ENCODE measurements at regions not wholly inside any gene's neighbourhood (a gene's known extent, or its start where the extent isn't known, plus 50 kb on each side); places are given as distances from the start of the nearest gene placed in this dataset.

GRCh38 chr13:72004246-72004645, 137.2 kb upstream of the DACH1 start:
- Histone ChIP-seq H3K27ac (ENCODE audit: poor library complexity, severe bottlenecking) (no peak overlapping the region), H3K27me3 (ENCODE audit: insufficient read depth, poor library complexity, severe bottlenecking) (no peaks in the 10 kb centered on the region), H3K4me1 (ENCODE audit: insufficient read depth, poor library complexity, severe bottlenecking) (no peaks in the 10 kb centered on the region), H3K36me3 (ENCODE audit: low read depth) (no peaks in the 10 kb centered on the region), H3K9me3 (ENCODE audit: severe bottlenecking) (no peaks in the 10 kb centered on the region), H3K4me3 (ENCODE audit: severe bottlenecking) (no peak overlapping the region)
- DNase-seq (ENCODE audit: low spot score): no peak
- TF ChIP-seq, protein P1, sequence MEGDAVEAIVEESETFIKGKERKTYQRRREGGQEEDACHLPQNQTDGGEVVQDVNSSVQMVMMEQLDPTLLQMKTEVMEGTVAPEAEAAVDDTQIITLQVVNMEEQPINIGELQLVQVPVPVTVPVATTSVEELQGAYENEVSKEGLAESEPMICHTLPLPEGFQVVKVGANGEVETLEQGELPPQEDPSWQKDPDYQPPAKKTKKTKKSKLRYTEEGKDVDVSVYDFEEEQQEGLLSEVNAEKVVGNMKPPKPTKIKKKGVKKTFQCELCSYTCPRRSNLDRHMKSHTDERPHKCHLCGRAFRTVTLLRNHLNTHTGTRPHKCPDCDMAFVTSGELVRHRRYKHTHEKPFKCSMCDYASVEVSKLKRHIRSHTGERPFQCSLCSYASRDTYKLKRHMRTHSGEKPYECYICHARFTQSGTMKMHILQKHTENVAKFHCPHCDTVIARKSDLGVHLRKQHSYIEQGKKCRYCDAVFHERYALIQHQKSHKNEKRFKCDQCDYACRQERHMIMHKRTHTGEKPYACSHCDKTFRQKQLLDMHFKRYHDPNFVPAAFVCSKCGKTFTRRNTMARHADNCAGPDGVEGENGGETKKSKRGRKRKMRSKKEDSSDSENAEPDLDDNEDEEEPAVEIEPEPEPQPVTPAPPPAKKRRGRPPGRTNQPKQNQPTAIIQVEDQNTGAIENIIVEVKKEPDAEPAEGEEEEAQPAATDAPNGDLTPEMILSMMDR (IDR thresholded peaks at IDR 0.05; ENCODE audit: poor library complexity, severe bottlenecking): no peak
- no peak for ATAC-seq (ENCODE audit: low read depth)

- no peak overlapping the region for H3K4me3 ChIP-seq (ENCODE audit: severe bottlenecking)
- H3K27ac ChIP-seq (ENCODE audit: poor library complexity, severe bottlenecking): no peak overlapping the region
- H3K36me3 ChIP-seq (ENCODE audit: low read depth): no peaks in the 10 kb centered on the region
- ATAC-seq (ENCODE audit: low read depth): no peak
- DNase-seq (ENCODE audit: low spot score): no peak
- no peaks in the 10 kb centered on the region for H3K4me1 ChIP-seq (ENCODE audit: insufficient read depth, poor library complexity, severe bottlenecking)
- no peaks in the 10 kb centered on the region for H3K9me3 ChIP-seq (ENCODE audit: severe bottlenecking)
- H3K27me3 ChIP-seq (ENCODE audit: insufficient read depth, poor library complexity, severe bottlenecking): no peaks in the 10 kb centered on the region
- TF ChIP-seq, protein P1 (IDR thresholded peaks at IDR 0.05; ENCODE audit: poor library complexity, severe bottlenecking): no peak
Observed at GRCh38 chr13:71998223-71998622, 131.2 kb upstream of the DACH1 start.

- Histone ChIP-seq H3K4me1 (ENCODE audit: insufficient read depth, poor library complexity, severe bottlenecking) (no peaks in the 10 kb centered on the region), H3K27me3 (ENCODE audit: insufficient read depth, poor library complexity, severe bottlenecking) (no peaks in the 10 kb centered on the region), H3K9me3 (ENCODE audit: severe bottlenecking) (no peaks in the 10 kb centered on the region), H3K36me3 (ENCODE audit: low read depth) (no peaks in the 10 kb centered on the region), H3K4me3 (ENCODE audit: severe bottlenecking) (no peak overlapping the region), H3K27ac (ENCODE audit: poor library complexity, severe bottlenecking) (no peak overlapping the region)
- ATAC-seq (ENCODE audit: low read depth) (peak; percentile 41; the same call in 1 of the 3 replicates), DNase-seq (ENCODE audit: low spot score) (no peak)
- TF ChIP-seq, protein P1 (IDR thresholded peaks at IDR 0.05; ENCODE audit: poor library complexity, severe bottlenecking): peak; percentile 28
Observed at GRCh38 chr13:71979616-71980015, 112.6 kb upstream of the DACH1 start.

DNA sequence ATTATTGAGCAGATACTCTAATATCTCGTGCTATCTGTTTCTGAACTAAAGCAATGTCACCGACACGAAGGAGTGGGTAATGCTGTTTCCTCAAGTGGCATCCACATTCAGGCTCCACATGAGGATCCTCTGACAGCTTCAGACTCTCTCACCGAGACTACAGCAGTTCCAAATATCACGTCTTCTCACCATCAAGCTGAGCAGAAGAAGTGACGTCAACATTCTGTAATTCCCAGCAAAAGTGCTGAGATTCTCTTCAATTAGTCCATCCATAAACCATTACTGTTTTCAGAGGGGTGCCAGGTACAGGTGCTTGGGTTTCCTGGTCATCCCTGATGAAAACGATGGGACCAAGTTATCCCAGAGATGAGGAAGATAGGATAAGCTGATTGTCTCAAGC, 110.0 kb upstream of the DACH1 start:
- TF ChIP-seq, protein P1 (IDR thresholded peaks at IDR 0.05; ENCODE audit: poor library complexity, severe bottlenecking): no peak
- no peak for DNase-seq (ENCODE audit: low spot score)
- H3K36me3 ChIP-seq (ENCODE audit: low read depth): no peaks in the 10 kb centered on the region
- no peak overlapping the region for H3K4me3 ChIP-seq (ENCODE audit: severe bottlenecking)
- no peak overlapping the region for H3K27ac ChIP-seq (ENCODE audit: poor library complexity, severe bottlenecking)
- H3K27me3 ChIP-seq (ENCODE audit: insufficient read depth, poor library complexity, severe bottlenecking): no peaks in the 10 kb centered on the region
- H3K9me3 ChIP-seq (ENCODE audit: severe bottlenecking): no peaks in the 10 kb centered on the region
- H3K4me1 ChIP-seq (ENCODE audit: insufficient read depth, poor library complexity, severe bottlenecking): no peaks in the 10 kb centered on the region
- no peak for ATAC-seq (ENCODE audit: low read depth)

GRCh38 chr13:71967990-71968389, 101.0 kb upstream of the DACH1 start:
- no peak overlapping the region for H3K4me3 ChIP-seq (ENCODE audit: severe bottlenecking)
- no peaks in the 10 kb centered on the region for H3K36me3 ChIP-seq (ENCODE audit: low read depth)
- TF ChIP-seq, protein P1 (IDR thresholded peaks at IDR 0.05; ENCODE audit: poor library complexity, severe bottlenecking): no peak
- H3K27me3 ChIP-seq (ENCODE audit: insufficient read depth, poor library complexity, severe bottlenecking): no peaks in the 10 kb centered on the region
- no peaks in the 10 kb centered on the region for H3K4me1 ChIP-seq (ENCODE audit: insufficient read depth, poor library complexity, severe bottlenecking)
- DNase-seq (ENCODE audit: low spot score) (no peak), ATAC-seq (ENCODE audit: low read depth) (peak; percentile 35; the same call in 1 of the 3 replicates)
- H3K27ac ChIP-seq (ENCODE audit: poor library complexity, severe bottlenecking): no peak overlapping the region
- no peaks in the 10 kb centered on the region for H3K9me3 ChIP-seq (ENCODE audit: severe bottlenecking)
